SK-N-SH (cell line): ENCODE measurements at regions not wholly inside any gene's neighbourhood (a gene's known extent, or its start where the extent isn't known, plus 50 kb on each side); places are given as distances from the start of the nearest gene placed in this dataset.

Experiments used
- CTCF ChIA-PET: fragments of 300-600, 350-600 bp; formaldehyde crosslinking; extraction: SDS; loops from one replicate; lab custom pipeline; 2021; lab: Yijun Ruan, JAX
- POLR2A ChIA-PET: fragments of 350-600 bp; sonication (Branson Sonifier 250); formaldehyde crosslinking; extraction: SDS; loops from one replicate; lab custom pipeline; 2020; ENCODE audit warnings: antibody characterized with exemption, inconsistent platforms; lab: Yijun Ruan, JAX
- DNase-seq: peaks from one replicate; pipeline ENCODE4 v3.0.0; 2012
- H2AFZ ChIP-seq: fragments of 200-600 bp; sonication (generic); 2 replicates; pipeline ENCODE4 v1.8.1; 2016; ENCODE audit warnings: antibody characterized with exemption, mild to moderate bottlenecking, low read depth
- H3F3A ChIP-seq: fragments of 200-600 bp; sonication (generic); replicated peaks from 2 replicates; pipeline ENCODE3; 2016; ENCODE audit warnings: antibody characterized with exemption, mild to moderate bottlenecking; ENCODE audit not compliant: insufficient read depth
- H3K27ac ChIP-seq, 2 experiments: fragments of 200-500 bp in 1 of 2; fragments of 200-600 bp in 1 of 2; sonication (Bioruptor generic) in 1 of 2; sonication (generic), shearing (Covaris generic) in 1 of 2; 2 replicates each; pipeline versions ENCODE4 v1.5.1 to v1.6.1; 2014 to 2016; ENCODE audit warnings: low read depth in 2 of 2, inconsistent platforms in 1 of 2, low read length in 1 of 2, mild to moderate bottlenecking in 1 of 2, mixed read lengths in 1 of 2
- H3K27me3 ChIP-seq: fragments of 200-600 bp; sonication (generic), shearing (Covaris generic); 2 replicates; pipeline ENCODE4 v1.6.1; 2016; ENCODE audit warnings: mixed run types; ENCODE audit not compliant: insufficient read depth
- H3K36me3 ChIP-seq, 2 experiments: fragments of 200-500 bp in 1 of 2; fragments of 200-600 bp in 1 of 2; sonication (Bioruptor generic) in 1 of 2; sonication (generic) in 1 of 2; replicated peaks in 1 of 2; 2 replicates each; pipeline versions ENCODE3 to v1.5.1; 2014 to 2016; ENCODE audit warnings: low read length in 1 of 2, mild to moderate bottlenecking in 1 of 2; ENCODE audit not compliant: insufficient read depth in 2 of 2, control insufficient read depth in 1 of 2
- H3K4me1 ChIP-seq, 2 experiments: fragments of 200-500 bp in 1 of 2; fragments of 200-600 bp in 1 of 2; sonication (Bioruptor generic) in 1 of 2; sonication (generic), shearing (Covaris generic) in 1 of 2; 2 replicates each; pipeline versions ENCODE4 v1.5.1 to v1.6.1; 2014 to 2016; ENCODE audit warnings: low read depth in 1 of 2, low read length in 1 of 2, mixed run types in 1 of 2; ENCODE audit not compliant: insufficient read depth in 2 of 2, control insufficient read depth in 1 of 2
- H3K4me2 ChIP-seq: fragments of 200-600 bp; sonication (generic), shearing (Covaris generic); 2 replicates; pipeline ENCODE4 v1.6.1; 2017; ENCODE audit warnings: mixed run types
- H3K4me3 ChIP-seq, 2 experiments: fragments of 200-500 bp in 1 of 2; fragments of 200-600 bp in 1 of 2; sonication (Bioruptor generic) in 1 of 2; sonication (generic), shearing (Covaris generic) in 1 of 2; 2 replicates each; pipeline versions ENCODE4 v1.5.1 to v1.8.1; 2014 to 2016; ENCODE audit warnings: low read depth in 2 of 2, inconsistent platforms in 1 of 2, low read length in 1 of 2, mild to moderate bottlenecking in 1 of 2, mixed read lengths in 1 of 2, moderate library complexity in 1 of 2
- H3K79me2 ChIP-seq: fragments of 200-600 bp; sonication (generic); 2 replicates; pipeline ENCODE4 v1.8.1; 2017; ENCODE audit warnings: mild to moderate bottlenecking; ENCODE audit not compliant: insufficient read depth
- H3K9ac ChIP-seq: fragments of 200-600 bp; sonication (generic); 2 replicates; pipeline ENCODE4 v1.6.1; 2017; ENCODE audit warnings: mixed run types
- H3K9me2 ChIP-seq: fragments of 200-600 bp; sonication (generic); 2 replicates; pipeline ENCODE4 v1.6.1; 2017; ENCODE audit warnings: mixed run types
- H3K9me3 ChIP-seq: fragments of 200-600 bp; sonication (generic); 2 replicates; pipeline ENCODE4 v1.6.1; 2017; ENCODE audit warnings: mixed run types, mild to moderate bottlenecking, moderate library complexity
- H4K20me1 ChIP-seq: fragments of 200-600 bp; sonication (generic); 2 replicates; pipeline ENCODE4 v1.6.1; 2017; ENCODE audit warnings: mild to moderate bottlenecking, mixed run types; ENCODE audit not compliant: insufficient read depth
- CHD2 ChIP-seq: fragments of 150-350 bp; IDR thresholded peaks from 2 replicates; pipeline ENCODE4 v1.6.1; 2018; ENCODE audit warnings: low read length; ENCODE audit not compliant: partially characterized antibody
- CTCF ChIP-seq: fragments of 200-600 bp; sonication (generic); IDR thresholded peaks from 2 replicates; pipeline ENCODE4 v1.6.1; 2017; ENCODE audit warnings: antibody characterized with exemption, mild to moderate bottlenecking, moderate library complexity
- ELF1 ChIP-seq: IDR thresholded peaks from 2 replicates; pipeline ENCODE4 v1.4.0; 2012
- EZH2phosphoT487 ChIP-seq: fragments of 200-600 bp; sonication (generic); IDR thresholded peaks from 2 replicates; pipeline ENCODE4 v1.6.1; 2017; ENCODE audit warnings: low read depth, mixed run types, mild to moderate bottlenecking, antibody characterized with exemption, moderate library complexity, borderline replicate concordance
- FOSL2 ChIP-seq: IDR thresholded peaks from 2 replicates; pipeline ENCODE4 v1.4.0; 2012; ENCODE audit warnings: low read depth, mild to moderate bottlenecking, moderate library complexity, borderline replicate concordance
- GABPA ChIP-seq: IDR thresholded peaks from 2 replicates; pipeline ENCODE4 v1.4.0; 2012; ENCODE audit warnings: low read depth, mild to moderate bottlenecking
- GATA2 ChIP-seq: sonication (generic); formaldehyde crosslinking; IDR thresholded peaks from 2 replicates; pipeline ENCODE4 v1.5.0; 2020; ENCODE audit warnings: mild to moderate bottlenecking, missing genetic modification reagents
- IRF3 ChIP-seq: fragments of 150-350 bp; IDR thresholded peaks from 2 replicates; pipeline ENCODE4 v1.6.1; 2016; ENCODE audit warnings: mild to moderate bottlenecking, low read depth, low read length
- NFIC ChIP-seq: IDR thresholded peaks from 2 replicates; pipeline ENCODE4 v1.4.0; 2012; ENCODE audit warnings: borderline replicate concordance
- RAD21 ChIP-seq: IDR thresholded peaks from 2 replicates; pipeline ENCODE4 v1.6.1; 2012; ENCODE audit warnings: mild to moderate bottlenecking, low read length
- REST ChIP-seq: IDR thresholded peaks from 2 replicates; pipeline ENCODE4 v1.6.1; 2012; ENCODE audit warnings: mild to moderate bottlenecking, low read depth, low read length, moderate library complexity
- RXRA ChIP-seq: IDR thresholded peaks from 2 replicates; pipeline ENCODE4 v1.4.0; 2012; ENCODE audit warnings: low read depth, mild to moderate bottlenecking, borderline replicate concordance
- TAF1 ChIP-seq: IDR thresholded peaks from 2 replicates; pipeline ENCODE4 v1.6.1; 2012; ENCODE audit warnings: low read depth, mild to moderate bottlenecking, low read length, moderate library complexity, borderline replicate concordance
- TCF12 ChIP-seq: IDR thresholded peaks from 2 replicates; pipeline ENCODE4 v1.4.0; 2012
- USF2 ChIP-seq: fragments of 150-350 bp; IDR thresholded peaks from 2 replicates; pipeline ENCODE4 v1.6.1; 2017; ENCODE audit warnings: antibody characterized with exemption, low read length, low read depth, borderline replicate concordance
- YY1 ChIP-seq: IDR thresholded peaks from 2 replicates; pipeline ENCODE4 v1.4.0; 2012; ENCODE audit warnings: low read depth, mild to moderate bottlenecking
- WGBS: methylation state at CpG from one replicate; pipeline ENCODE4 v1.1.6; 2017; ENCODE audit warnings: low lambda C conversion rate; 5-methylcytosine and 5-hydroxymethylcytosine counted together

- Histone ChIP-seq H3K79me2 (no peaks in the 10 kb centered on the region), H3F3A (no peaks in the 10 kb centered on the region), H2AFZ (no peak overlapping the region), H3K4me1 (peaks cover 0 to 23% of the 10 kb centered on the region in 2 experiments; a peak in 2 of 4 replicates), H3K9ac (no peak overlapping the region), H3K4me3 (no peak overlapping the region), H4K20me1 (no peaks in the 10 kb centered on the region), H3K4me2 (no peak overlapping the region), H3K9me3 (no peaks in the 10 kb centered on the region), H3K27me3 (no peaks in the 10 kb centered on the region), H3K9me2 (no peaks in the 10 kb centered on the region), H3K27ac (no peak overlapping the region), H3K36me3 (no peaks in the 10 kb centered on the region)
- ChIA-PET CTCF (no interaction called here), POLR2A (no interaction called here)
- 54% methylated on average over 2 of the region's 2 CpGs for WGBS
- no peak for DNase-seq
- TF ChIP-seq FOSL2 (no peak), REST (no peak), CTCF (no peak), ELF1 (no peak), NFIC (no peak), RAD21 (no peak), RXRA (no peak)
Measured at GRCh38 chr3:78349571-78349970, 1309.7 kb downstream of the ROBO2 start.

GRCh38 chr3:78351334-78351733, 1311.4 kb downstream of the ROBO2 start:
- Histone ChIP-seq H3K27ac (no peak overlapping the region), H3K79me2 (no peaks in the 10 kb centered on the region), H3K36me3 (no peaks in the 10 kb centered on the region), H3K4me2 (no peak overlapping the region), H3F3A (no peaks in the 10 kb centered on the region), H3K9me3 (no peaks in the 10 kb centered on the region), H3K4me1 (peaks cover 0 to 22% of the 10 kb centered on the region in 2 experiments; a peak in 2 of 4 replicates), H3K9me2 (no peaks in the 10 kb centered on the region), H3K9ac (no peak overlapping the region), H2AFZ (no peak overlapping the region), H3K27me3 (no peaks in the 10 kb centered on the region), H3K4me3 (no peak overlapping the region)
- DNase-seq, result no peak
- WGBS, result 48% methylated on average over 3 of the region's 3 CpGs
- ChIA-PET CTCF (no interaction called here), POLR2A (no interaction called here)
- no peak for TF ChIP-seq GABPA
- no peak for TF ChIP-seq YY1
- TF ChIP-seq USF2, result no peak
- no peak for TF ChIP-seq RXRA
- TF ChIP-seq EZH2phosphoT487, result no peak
- TF ChIP-seq RAD21, result no peak
- no peak for TF ChIP-seq NFIC
- TF ChIP-seq TAF1, result no peak
- TF ChIP-seq REST, result no peak
- no peak for TF ChIP-seq TCF12
- no peak for TF ChIP-seq IRF3
- no peak for TF ChIP-seq CHD2
- TF ChIP-seq GATA2 (CRISPR knock-in tag), result no peak
- TF ChIP-seq, all 33 proteins: peak for 0
- H4K20me1 ChIP-seq, result no peaks in the 10 kb centered on the region
